Kidney (tissue), 13 donors: ENCODE measurements at regions not wholly inside any gene's neighbourhood (a gene's known extent, or its start where the extent isn't known, plus 50 kb on each side); places are given as distances from the start of the nearest gene placed in this dataset.
A peak's percentile ranks its signal among the peaks of the same experiment; 100 is the strongest.

Experiments used
- DNase-seq, 5 donors: peaks; one replicate each; pipeline ENCODE4 v3.0.0-alpha.2; 2013 to 2020
- FAIRE-seq: peaks from 2 replicates; lab custom pipeline; 2012; peaks lifted over from hg19 to GRCh38; lab: Jason Lieb, UNC
- H3K27ac ChIP-seq, 2 donors: one replicate each; pipeline ENCODE4 v1.7.0; 2013; ENCODE audit warnings: low read depth in 2 of 2, low read length in 2 of 2, inconsistent platforms in 1 of 2
- H3K27me3 ChIP-seq: one replicate; pipeline ENCODE4 v1.7.1; 2013; ENCODE audit warnings: low read length, inconsistent platforms; ENCODE audit not compliant: control insufficient read depth, insufficient read depth
- H3K36me3 ChIP-seq, 3 donors: one replicate each; pipeline versions ENCODE4 v1.7.0 to v1.7.1; 2013; ENCODE audit warnings: low read length in 3 of 3, control low read depth in 1 of 3, inconsistent platforms in 1 of 3; ENCODE audit not compliant: insufficient read depth in 3 of 3, control insufficient read depth in 2 of 3
- H3K4me1 ChIP-seq, 3 donors: one replicate each; pipeline versions ENCODE4 v1.7.0 to v1.7.1; 2013; ENCODE audit warnings: low read length in 3 of 3, inconsistent platforms in 1 of 3, low read depth in 1 of 3; ENCODE audit not compliant: control insufficient read depth in 2 of 3, insufficient read depth in 2 of 3
- H3K4me3 ChIP-seq, 3 donors: one replicate each; pipeline versions ENCODE4 v1.7.0 to v1.8.1; 2013; ENCODE audit warnings: low read length in 3 of 3, control low read depth in 1 of 3, inconsistent platforms in 1 of 3
- H3K9ac ChIP-seq, 3 donors: one replicate each; pipeline versions ENCODE4 v1.7.0 to v1.7.1; 2013; ENCODE audit warnings: low read length in 3 of 3, control low read depth in 1 of 3, inconsistent platforms in 1 of 3
- H3K9me3 ChIP-seq, 3 donors: one replicate each; pipeline versions ENCODE4 v1.7.0 to v1.7.1; 2013; ENCODE audit warnings: low read length in 3 of 3, control low read depth in 1 of 3, inconsistent platforms in 1 of 3; ENCODE audit not compliant: control insufficient read depth in 2 of 3, insufficient read depth in 1 of 3
- CTCF ChIP-seq: IDR thresholded peaks from 3 replicates; pipeline ENCODE4 v1.5.1; 2012; ENCODE audit warnings: mild to moderate bottlenecking, moderate library complexity, borderline replicate concordance; ENCODE audit not compliant: insufficient read depth; ENCODE audit errors: extremely low read depth
- intact Hi-C: fragments of 100-400 bp; cut with DNase I; formaldehyde crosslinking; loops from one replicate; pipeline ENCODE4 v1.11.1; 2022
- donor health status: control.
- donor health status: control.
- donor health status: control.
- donor health status: control.
- donor health status: control.
- donor health status: DM: yes; HTN: yes; CAD: no.
- donor health status: Normal renal cell carcinoma (clear cell type).

- intact Hi-C loops: no loop called here
- DNase-seq (no peak), FAIRE-seq (no peak)
Observed at GRCh38 chr2:3025984-3026383, 351.6 kb downstream of the EIPR1 start.

GRCh38 chr2:3025261-3025660 lies 352.4 kb downstream of the EIPR1 start:
- no peak for TF ChIP-seq CTCF
- Histone ChIP-seq H3K36me3 (no peaks in the 10 kb centered on the region), H3K9ac (no peak overlapping the region), H3K27ac (no peak overlapping the region), H3K27me3 (no peaks in the 10 kb centered on the region), H3K9me3 (peaks cover 0 to 2% (median 0%) of the 10 kb centered on the region in 3 donors), H3K4me1 (no peaks in the 10 kb centered on the region), H3K4me3 (no peak overlapping the region)
- DNase-seq: no peak
- intact Hi-C loops: no loop called here
- no peak for FAIRE-seq

More at GRCh38 chr2:3025984-3026383, 351.6 kb downstream of the EIPR1 start:
- H3K9me3 ChIP-seq: peaks cover 0 to 2% (median 0%) of the 10 kb centered on the region in 3 donors
- no peak overlapping the region for H3K27ac ChIP-seq
- H3K36me3 ChIP-seq: no peaks in the 10 kb centered on the region
- H3K9ac ChIP-seq: no peak overlapping the region
- H3K4me1 ChIP-seq: no peaks in the 10 kb centered on the region
- H3K27me3 ChIP-seq: no peaks in the 10 kb centered on the region
- no peak overlapping the region for H3K4me3 ChIP-seq
- TF ChIP-seq CTCF: no peak

GRCh38 chr2:3024401-3024935 lies 353.1 kb downstream of the EIPR1 start:
- DNase-seq (peak in 1 of 5 donors; percentile 8), FAIRE-seq (no peak)
- Histone ChIP-seq H3K27me3 (no peaks in the 10 kb centered on the region), H3K36me3 (no peaks in the 10 kb centered on the region), H3K4me3 (no peak overlapping the region), H3K9me3 (peaks cover 0 to 2% (median 0%) of the 10 kb centered on the region in 3 donors), H3K4me1 (no peaks in the 10 kb centered on the region), H3K9ac (no peak overlapping the region), H3K27ac (no peak overlapping the region)
- TF ChIP-seq CTCF: no peak
- intact Hi-C loops: no loop called here

- no peak for TF ChIP-seq CTCF
- Histone ChIP-seq H3K27ac (no peak overlapping the region), H3K27me3 (no peaks in the 10 kb centered on the region), H3K9me3 (peaks cover 0 to 2% (median 0%) of the 10 kb centered on the region in 3 donors), H3K4me1 (no peaks in the 10 kb centered on the region), H3K4me3 (no peak overlapping the region), H3K36me3 (no peaks in the 10 kb centered on the region), H3K9ac (no peak overlapping the region)
- DNase-seq (peak in 1 of 5 donors; percentile 8), FAIRE-seq (no peak)
- intact Hi-C loops: no loop called here
Observed at GRCh38 chr2:3023531-3023930, 354.1 kb downstream of the EIPR1 start.
